ENCODE measurements at regions not wholly inside any gene's neighbourhood (a gene's known extent, or its start where the extent isn't known, plus 50 kb on each side); places are given as distances from the start of the nearest gene placed in this dataset.

GRCh38 chr1:87449348-87449963 is 120.8 kb downstream of the LMO4 start:
- Histone ChIP-seq H3K27me3 (replicated peaks; ENCODE audit: control insufficient read depth, insufficient read depth, low read length) (no peaks in the 10 kb centered on the region), H3K4me1 (no peaks in the 10 kb centered on the region), H3K36me3 (ENCODE audit: control insufficient read depth, insufficient read depth, low read length) (no peaks in the 10 kb centered on the region), H3K4me3 (ENCODE audit: low read depth, low read length) (no peak overlapping the region), H3K9me3 (no peaks in the 10 kb centered on the region)
- no peak overlapping the region for H3K27ac Mint-ChIP-seq (ENCODE audit: unreplicated experiment)
- no peak for TF ChIP-seq CTCF (IDR thresholded peaks at IDR 0.05; ENCODE audit: insufficient read depth in 1 of 2, low read depth in 1 of 2, low read length in 1 of 2, severe bottlenecking in 1 of 2, unreplicated experiment in 1 of 2)
- no TSS peak for BruUV-seq (replicated peaks)
- intact Hi-C loops (cut with micrococcal nuclease; ENCODE audit: unreplicated experiment) = no loop called here
- no peaks in the 10 kb centered on the region for H3K36me3 Mint-ChIP-seq (ENCODE audit: insufficient read depth, unreplicated experiment)
- no peaks in the 10 kb centered on the region for H3K27me3 Mint-ChIP-seq (ENCODE audit: insufficient read depth, unreplicated experiment)
- H3K4me3 Mint-ChIP-seq (ENCODE audit: unreplicated experiment) = no peak overlapping the region
- DNase-seq = no peak
- POLR2A ChIA-PET = no interaction called here
- H3K9me3 Mint-ChIP-seq (ENCODE audit: unreplicated experiment) = peaks cover 15% of the 10 kb centered on the region
- no peaks in the 10 kb centered on the region for H3K4me1 Mint-ChIP-seq (ENCODE audit: low read depth, unreplicated experiment)
- CTCF ChIA-PET = no interaction called here

- POLR2A ChIA-PET = no interaction called here
- H3K4me3 Mint-ChIP-seq (ENCODE audit: unreplicated experiment) = no peak overlapping the region
- H3K9me3 ChIP-seq = no peaks in the 10 kb centered on the region
- no peaks in the 10 kb centered on the region for H3K27me3 ChIP-seq (replicated peaks; ENCODE audit: control insufficient read depth, insufficient read depth, low read length)
- no TSS peak for BruUV-seq (replicated peaks)
- DNase-seq = no peak
- H3K4me1 Mint-ChIP-seq (ENCODE audit: low read depth, unreplicated experiment) = no peaks in the 10 kb centered on the region
- no peaks in the 10 kb centered on the region for H3K27me3 Mint-ChIP-seq (ENCODE audit: insufficient read depth, unreplicated experiment)
- H3K4me1 ChIP-seq = no peaks in the 10 kb centered on the region
- H3K4me3 ChIP-seq (ENCODE audit: low read depth, low read length) = no peak overlapping the region
- no peak overlapping the region for H3K27ac Mint-ChIP-seq (ENCODE audit: unreplicated experiment)
- intact Hi-C loops (cut with micrococcal nuclease; ENCODE audit: unreplicated experiment) = no loop called here
- H3K9me3 Mint-ChIP-seq (ENCODE audit: unreplicated experiment) = peaks cover 11% of the 10 kb centered on the region
- no peak for TF ChIP-seq CTCF (IDR thresholded peaks at IDR 0.05; ENCODE audit: insufficient read depth in 1 of 2, low read depth in 1 of 2, low read length in 1 of 2, severe bottlenecking in 1 of 2, unreplicated experiment in 1 of 2)
- no peaks in the 10 kb centered on the region for H3K36me3 ChIP-seq (ENCODE audit: control insufficient read depth, insufficient read depth, low read length)
- CTCF ChIA-PET = interaction anchor here (0.6 kb wide), 1 partner anchor 343 kb away, joined by 3 read pairs; no protein-coding TSS in a partner anchor
- no peaks in the 10 kb centered on the region for H3K36me3 Mint-ChIP-seq (ENCODE audit: insufficient read depth, unreplicated experiment)
These were observed 121.5 kb downstream of the LMO4 start for GRCh38 chr1:87450136-87450535.

GRCh38 chr1:87450615-87451209 is 122.0 kb downstream of the LMO4 start:
- no peaks in the 10 kb centered on the region for H3K4me1 ChIP-seq
- H3K9me3 ChIP-seq = no peaks in the 10 kb centered on the region
- no peak for TF ChIP-seq CTCF (IDR thresholded peaks at IDR 0.05; ENCODE audit: insufficient read depth in 1 of 2, low read depth in 1 of 2, low read length in 1 of 2, severe bottlenecking in 1 of 2, unreplicated experiment in 1 of 2)
- H3K36me3 ChIP-seq (ENCODE audit: control insufficient read depth, insufficient read depth, low read length) = no peaks in the 10 kb centered on the region
- H3K9me3 Mint-ChIP-seq (ENCODE audit: unreplicated experiment) = peaks cover 5% of the 10 kb centered on the region
- peak; percentile 3 to 44 for DNase-seq
- H3K27me3 Mint-ChIP-seq (ENCODE audit: insufficient read depth, unreplicated experiment) = no peaks in the 10 kb centered on the region
- no peaks in the 10 kb centered on the region for H3K4me1 Mint-ChIP-seq (ENCODE audit: low read depth, unreplicated experiment)
- ChIA-PET CTCF (interaction anchor here (0.6 kb wide), 2 partner anchors 38 to 342 kb away, joined by 3 read pairs; no protein-coding TSS in a partner anchor), POLR2A (no interaction called here)
- BruUV-seq (replicated peaks) = no TSS peak
- H3K27me3 ChIP-seq (replicated peaks; ENCODE audit: control insufficient read depth, insufficient read depth, low read length) = no peaks in the 10 kb centered on the region
- intact Hi-C loops (cut with micrococcal nuclease; ENCODE audit: unreplicated experiment) = no loop called here
- no peaks in the 10 kb centered on the region for H3K36me3 Mint-ChIP-seq (ENCODE audit: insufficient read depth, unreplicated experiment)
- H3K4me3 ChIP-seq (ENCODE audit: low read depth, low read length) = no peak overlapping the region
- H3K27ac Mint-ChIP-seq (ENCODE audit: unreplicated experiment) = no peak overlapping the region
- H3K4me3 Mint-ChIP-seq (ENCODE audit: unreplicated experiment) = no peak overlapping the region

Data from Caco-2 (cell line).